ENCODE measurements at regions not wholly inside any gene's neighbourhood (a gene's known extent, or its start where the extent isn't known, plus 50 kb on each side); places are given as distances from the start of the nearest gene placed in this dataset.

DNA sequence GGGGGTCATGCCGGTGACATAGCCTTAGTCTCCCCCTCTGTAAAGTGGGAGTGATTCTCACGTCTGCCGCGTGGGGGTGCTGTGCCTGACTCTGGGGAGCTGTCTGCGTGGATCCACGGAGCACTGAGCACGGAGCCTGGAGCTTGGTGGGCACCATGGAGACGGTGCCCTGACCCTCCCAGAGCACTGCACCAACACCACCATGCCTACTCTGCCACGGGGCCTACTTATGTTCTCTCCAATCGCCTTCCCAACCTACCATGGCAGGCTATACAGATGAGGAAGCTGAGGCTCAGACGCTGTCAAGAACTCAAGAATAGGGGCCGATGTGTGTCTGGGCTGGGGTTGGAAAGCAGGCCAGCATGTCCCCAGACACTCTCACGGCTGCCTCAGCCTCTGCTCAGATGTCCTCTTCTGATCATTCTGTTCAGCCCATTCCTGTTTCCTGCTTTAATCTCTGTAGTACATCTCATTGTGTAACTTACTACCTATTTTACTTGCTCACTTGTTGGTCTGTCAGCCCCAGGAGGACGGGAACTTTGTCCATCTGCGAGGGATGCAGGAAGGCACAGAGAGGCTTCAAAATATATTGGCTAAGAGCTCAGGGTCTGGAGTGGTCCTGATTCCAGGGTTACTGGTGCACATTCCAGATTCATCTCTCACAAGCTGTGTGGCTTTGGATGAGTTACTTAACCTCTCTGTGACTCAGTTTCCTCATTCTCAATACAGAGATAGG lies 168.1 kb upstream of the HS6ST1 start:
- H3K9me3 ChIP-seq, result no peaks in the 10 kb centered on the region
- TF ChIP-seq, protein P1, sequence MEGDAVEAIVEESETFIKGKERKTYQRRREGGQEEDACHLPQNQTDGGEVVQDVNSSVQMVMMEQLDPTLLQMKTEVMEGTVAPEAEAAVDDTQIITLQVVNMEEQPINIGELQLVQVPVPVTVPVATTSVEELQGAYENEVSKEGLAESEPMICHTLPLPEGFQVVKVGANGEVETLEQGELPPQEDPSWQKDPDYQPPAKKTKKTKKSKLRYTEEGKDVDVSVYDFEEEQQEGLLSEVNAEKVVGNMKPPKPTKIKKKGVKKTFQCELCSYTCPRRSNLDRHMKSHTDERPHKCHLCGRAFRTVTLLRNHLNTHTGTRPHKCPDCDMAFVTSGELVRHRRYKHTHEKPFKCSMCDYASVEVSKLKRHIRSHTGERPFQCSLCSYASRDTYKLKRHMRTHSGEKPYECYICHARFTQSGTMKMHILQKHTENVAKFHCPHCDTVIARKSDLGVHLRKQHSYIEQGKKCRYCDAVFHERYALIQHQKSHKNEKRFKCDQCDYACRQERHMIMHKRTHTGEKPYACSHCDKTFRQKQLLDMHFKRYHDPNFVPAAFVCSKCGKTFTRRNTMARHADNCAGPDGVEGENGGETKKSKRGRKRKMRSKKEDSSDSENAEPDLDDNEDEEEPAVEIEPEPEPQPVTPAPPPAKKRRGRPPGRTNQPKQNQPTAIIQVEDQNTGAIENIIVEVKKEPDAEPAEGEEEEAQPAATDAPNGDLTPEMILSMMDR (IDR thresholded peaks at IDR 0.05), result no peak
- no peak overlapping the region for H3K4me3 ChIP-seq
- no peaks in the 10 kb centered on the region for H3K4me1 ChIP-seq
- DNase-seq, result peak; percentile 35
- H3K36me3 ChIP-seq, result no peaks in the 10 kb centered on the region
- no peak overlapping the region for H3K27ac ChIP-seq
- no peaks in the 10 kb centered on the region for H3K27me3 ChIP-seq
- intact Hi-C loops (cut with DNase I), result no loop called here
- peak; percentile 29 for ATAC-seq

DNA sequence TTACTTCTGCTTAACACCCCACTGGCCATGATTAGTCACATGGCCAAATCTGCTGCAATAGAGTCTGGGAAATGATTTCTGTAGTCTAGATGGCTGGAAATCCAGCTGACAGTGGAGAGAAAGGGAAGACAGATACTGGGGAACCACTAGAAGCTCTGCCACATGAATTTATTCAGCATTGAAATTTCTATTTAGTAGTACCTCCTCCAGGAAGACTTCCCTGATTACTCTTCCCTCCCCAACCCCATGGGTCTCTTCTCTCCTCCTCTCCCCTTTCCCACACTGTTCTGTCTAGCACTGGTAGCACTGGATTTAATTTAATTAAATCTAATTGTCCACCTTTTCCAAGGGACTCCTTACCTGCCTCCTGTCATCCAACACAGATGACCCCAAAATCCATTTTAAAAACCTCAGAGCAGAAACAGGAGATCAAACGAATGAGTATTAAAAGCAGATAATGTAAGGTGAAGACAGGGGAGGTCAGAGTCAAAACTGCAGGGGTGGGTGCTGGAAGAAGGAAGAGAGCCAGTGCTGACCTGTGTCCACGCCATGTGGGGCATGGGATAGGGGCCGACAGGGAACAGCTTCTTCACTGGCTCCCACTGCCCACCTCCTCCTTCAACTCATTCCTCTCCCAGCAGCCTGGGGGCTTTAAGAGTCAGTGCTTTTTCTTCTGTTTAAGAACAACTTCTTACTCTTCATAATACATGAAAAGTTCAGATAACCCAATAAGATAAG lies 169.2 kb upstream of the HS6ST1 start:
- Histone ChIP-seq H3K4me3 (no peak overlapping the region), H3K36me3 (no peaks in the 10 kb centered on the region), H3K27ac (no peak overlapping the region), H3K4me1 (no peaks in the 10 kb centered on the region), H3K9me3 (no peaks in the 10 kb centered on the region), H3K27me3 (no peaks in the 10 kb centered on the region)
- DNase-seq, result no peak
- intact Hi-C loops (cut with DNase I), result no loop called here
- no peak for ATAC-seq
- TF ChIP-seq, protein P1 (IDR thresholded peaks at IDR 0.05), result no peak

DNA sequence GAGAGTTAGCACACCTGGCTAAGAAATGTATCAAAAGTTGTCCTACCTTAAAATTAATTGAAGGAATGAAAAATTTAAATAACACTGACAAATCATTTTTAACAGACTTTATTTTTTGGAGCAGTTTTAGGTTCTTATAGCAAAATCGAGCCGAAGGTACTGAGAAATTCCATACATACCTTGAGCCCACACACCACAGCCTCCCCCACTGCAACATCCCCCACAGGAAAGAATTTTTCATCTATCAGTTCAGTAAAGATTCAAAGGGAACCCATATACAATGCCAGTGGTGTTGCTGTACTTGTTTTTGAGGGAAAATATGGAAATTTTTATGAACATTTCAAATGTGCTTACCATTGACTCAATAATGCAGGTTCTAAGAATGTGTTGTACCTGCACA lies 169.8 kb upstream of the HS6ST1 start:
- no peak for ATAC-seq
- H3K9me3 ChIP-seq, result no peaks in the 10 kb centered on the region
- H3K27ac ChIP-seq, result no peak overlapping the region
- no peaks in the 10 kb centered on the region for H3K36me3 ChIP-seq
- no peak overlapping the region for H3K4me3 ChIP-seq
- no peaks in the 10 kb centered on the region for H3K27me3 ChIP-seq
- intact Hi-C loops (cut with DNase I), result no loop called here
- H3K4me1 ChIP-seq, result no peaks in the 10 kb centered on the region
- no peak for DNase-seq
- TF ChIP-seq, protein P1 (IDR thresholded peaks at IDR 0.05), result no peak

DNA sequence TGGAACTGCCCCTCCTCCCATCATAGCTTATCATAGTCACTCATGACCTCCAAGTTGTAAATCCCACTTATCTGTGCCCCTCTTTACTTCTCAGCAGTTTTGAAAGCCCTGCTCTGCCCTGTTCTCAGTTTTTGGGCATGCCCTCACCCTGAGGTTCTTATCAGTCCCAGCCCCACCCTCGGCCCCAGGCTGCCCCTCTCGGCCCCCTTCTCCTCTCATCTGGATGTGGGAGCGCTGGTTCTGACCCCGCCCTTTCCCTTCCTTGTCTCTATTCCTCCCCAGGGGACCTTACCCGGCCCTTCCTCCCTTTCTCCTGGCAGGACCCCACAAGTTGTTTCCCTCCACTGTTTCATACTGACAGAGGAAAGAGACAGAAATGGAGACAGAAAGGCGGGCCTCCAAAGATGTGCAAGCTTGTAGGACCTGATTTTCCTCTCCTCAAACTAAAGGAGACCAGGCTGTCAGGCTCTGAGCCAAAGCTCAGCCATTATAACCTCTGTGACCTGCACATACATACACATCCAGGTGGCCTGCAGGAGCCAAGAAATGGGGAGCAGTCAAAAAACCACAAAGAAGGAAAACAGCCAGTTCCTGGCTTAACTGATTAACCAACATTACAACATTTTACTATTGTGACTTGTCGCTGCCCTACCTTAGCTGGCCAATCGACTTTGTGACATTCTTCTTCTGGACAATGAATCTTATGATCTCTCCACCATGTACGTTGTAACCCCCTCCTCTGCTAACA lies 171.0 kb upstream of the HS6ST1 start:
- Histone ChIP-seq H3K4me3 (no peak overlapping the region), H3K36me3 (no peaks in the 10 kb centered on the region), H3K4me1 (no peaks in the 10 kb centered on the region), H3K27ac (no peak overlapping the region), H3K27me3 (no peaks in the 10 kb centered on the region), H3K9me3 (no peaks in the 10 kb centered on the region)
- ATAC-seq, result no peak
- TF ChIP-seq, protein P1 (IDR thresholded peaks at IDR 0.05), result no peak
- intact Hi-C loops (cut with DNase I), result no loop called here
- peak; percentile 27 for DNase-seq

DNA sequence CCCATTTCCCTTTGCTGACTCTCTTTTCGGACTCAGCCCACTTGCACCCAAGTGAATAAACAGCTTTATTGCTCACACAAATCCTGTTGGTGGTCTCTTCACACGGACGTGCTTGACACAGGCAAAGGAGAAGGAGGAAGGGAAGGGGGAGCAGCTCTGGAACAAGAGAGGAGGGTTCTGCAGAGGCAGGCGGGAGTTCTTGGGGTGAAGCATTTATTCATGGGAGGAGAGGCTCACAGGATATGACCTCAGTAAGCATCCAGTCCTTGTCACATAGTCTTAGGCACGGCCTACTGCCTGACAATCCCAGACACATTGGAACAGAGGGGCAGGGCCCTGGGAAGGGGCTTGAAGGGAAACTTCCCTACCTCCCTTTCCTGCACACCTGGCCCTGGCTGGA lies 171.7 kb upstream of the HS6ST1 start:
- Histone ChIP-seq H3K36me3 (no peaks in the 10 kb centered on the region), H3K27ac (no peak overlapping the region), H3K4me1 (no peaks in the 10 kb centered on the region), H3K9me3 (no peaks in the 10 kb centered on the region), H3K4me3 (no peak overlapping the region), H3K27me3 (no peaks in the 10 kb centered on the region)
- DNase-seq (peak; percentile 7), ATAC-seq (no peak)
- intact Hi-C loops (cut with DNase I), result no loop called here
- TF ChIP-seq, protein P1 (IDR thresholded peaks at IDR 0.05), result no peak
